ENCODE measurements at regions not wholly inside any gene's neighbourhood (a gene's known extent, or its start where the extent isn't known, plus 50 kb on each side); places are given as distances from the start of the nearest gene placed in this dataset.

DNA sequence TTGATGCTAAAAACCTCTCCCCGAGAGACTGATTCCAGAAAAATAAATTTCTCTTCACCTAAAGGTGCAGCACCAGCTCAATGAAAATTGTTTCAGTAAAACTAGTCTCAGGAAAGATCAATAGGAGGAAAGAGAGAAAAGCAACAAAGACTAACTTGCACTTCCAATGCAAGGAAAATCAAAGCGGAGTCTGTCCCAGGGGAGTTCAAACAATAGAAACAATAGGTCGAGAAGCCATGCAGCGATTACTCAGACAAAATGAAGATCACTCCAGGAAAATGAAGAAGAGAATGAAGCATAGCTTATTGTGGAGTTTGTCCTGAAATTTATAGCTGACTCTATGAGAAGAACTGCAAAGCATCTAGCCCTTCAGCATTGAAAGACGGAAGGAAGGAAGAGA, 105.1 kb upstream of the FRMD4B start:
- Histone ChIP-seq H3K27me3 (no peaks in the 10 kb centered on the region), H3K4me1 (no peaks in the 10 kb centered on the region), H3K27ac (no peak overlapping the region), H3K36me3 (no peaks in the 10 kb centered on the region), H3K9me3 (no peaks in the 10 kb centered on the region), H3K4me3 (no peak overlapping the region)
- TF ChIP-seq, protein P1, sequence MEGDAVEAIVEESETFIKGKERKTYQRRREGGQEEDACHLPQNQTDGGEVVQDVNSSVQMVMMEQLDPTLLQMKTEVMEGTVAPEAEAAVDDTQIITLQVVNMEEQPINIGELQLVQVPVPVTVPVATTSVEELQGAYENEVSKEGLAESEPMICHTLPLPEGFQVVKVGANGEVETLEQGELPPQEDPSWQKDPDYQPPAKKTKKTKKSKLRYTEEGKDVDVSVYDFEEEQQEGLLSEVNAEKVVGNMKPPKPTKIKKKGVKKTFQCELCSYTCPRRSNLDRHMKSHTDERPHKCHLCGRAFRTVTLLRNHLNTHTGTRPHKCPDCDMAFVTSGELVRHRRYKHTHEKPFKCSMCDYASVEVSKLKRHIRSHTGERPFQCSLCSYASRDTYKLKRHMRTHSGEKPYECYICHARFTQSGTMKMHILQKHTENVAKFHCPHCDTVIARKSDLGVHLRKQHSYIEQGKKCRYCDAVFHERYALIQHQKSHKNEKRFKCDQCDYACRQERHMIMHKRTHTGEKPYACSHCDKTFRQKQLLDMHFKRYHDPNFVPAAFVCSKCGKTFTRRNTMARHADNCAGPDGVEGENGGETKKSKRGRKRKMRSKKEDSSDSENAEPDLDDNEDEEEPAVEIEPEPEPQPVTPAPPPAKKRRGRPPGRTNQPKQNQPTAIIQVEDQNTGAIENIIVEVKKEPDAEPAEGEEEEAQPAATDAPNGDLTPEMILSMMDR (IDR thresholded peaks at IDR 0.05) = no peak
- TF ChIP-seq POLR2A (IDR thresholded peaks at IDR 0.05) = no peak
- no peak for TF ChIP-seq POLR2AphosphoS5 (IDR thresholded peaks at IDR 0.05)
- intact Hi-C loops (cut with DNase I; ENCODE audit: low total_unique reads) = no loop called here
- DNase-seq (ENCODE audit: low spot score in 2 of 2) = no peak

DNA sequence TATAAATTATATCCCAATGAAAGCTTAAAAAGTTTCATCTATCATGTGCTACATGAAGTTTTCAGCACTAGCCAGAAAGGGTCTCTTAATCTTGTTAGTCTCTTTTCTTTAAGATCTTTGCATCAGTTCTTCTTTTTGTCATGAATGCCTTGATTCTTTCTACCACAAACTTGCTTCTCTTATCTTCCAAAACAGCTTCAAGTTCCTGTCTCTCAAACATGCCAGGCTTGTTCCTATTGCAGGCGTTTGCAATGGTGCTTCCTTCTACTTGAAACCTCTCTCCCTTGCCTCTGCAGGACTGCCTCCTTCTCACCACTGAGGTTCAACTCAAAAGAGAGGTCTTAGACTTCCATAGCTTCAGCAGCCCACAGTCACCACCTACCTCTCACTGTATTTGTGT, 104.3 kb upstream of the FRMD4B start:
- DNase-seq (ENCODE audit: low spot score in 2 of 2) = no peak
- H3K27me3 ChIP-seq = no peaks in the 10 kb centered on the region
- no peaks in the 10 kb centered on the region for H3K4me1 ChIP-seq
- TF ChIP-seq, protein P1 (IDR thresholded peaks at IDR 0.05) = no peak
- TF ChIP-seq POLR2A (IDR thresholded peaks at IDR 0.05) (no peak), POLR2AphosphoS5 (IDR thresholded peaks at IDR 0.05) (no peak)
- no peak overlapping the region for H3K4me3 ChIP-seq
- no peaks in the 10 kb centered on the region for H3K36me3 ChIP-seq
- intact Hi-C loops (cut with DNase I; ENCODE audit: low total_unique reads) = no loop called here
- H3K9me3 ChIP-seq = no peaks in the 10 kb centered on the region
- no peak overlapping the region for H3K27ac ChIP-seq

- H3K9me3 ChIP-seq = peaks cover 0 to 6% of the 10 kb centered on the region in 2 donors
- intact Hi-C loops (cut with DNase I; ENCODE audit: low total_unique reads) = no loop called here
Measured at GRCh38 chr3:69488026-69488425, 102.1 kb upstream of the FRMD4B start.

GRCh38 chr3:69485489-69485888, 99.6 kb upstream of the FRMD4B start:
- no peak overlapping the region for H3K4me3 ChIP-seq
- no peak for DNase-seq (ENCODE audit: low spot score in 2 of 2)
- H3K36me3 ChIP-seq = no peaks in the 10 kb centered on the region
- peaks cover 0 to 6% of the 10 kb centered on the region in 2 donors for H3K9me3 ChIP-seq
- intact Hi-C loops (cut with DNase I; ENCODE audit: low total_unique reads) = no loop called here
- no peaks in the 10 kb centered on the region for H3K27me3 ChIP-seq
- H3K4me1 ChIP-seq = no peaks in the 10 kb centered on the region
- H3K27ac ChIP-seq = no peak overlapping the region
- TF ChIP-seq POLR2AphosphoS5 (IDR thresholded peaks at IDR 0.05) = no peak
- TF ChIP-seq POLR2A (IDR thresholded peaks at IDR 0.05) = no peak
- TF ChIP-seq, protein P1 (IDR thresholded peaks at IDR 0.05) = no peak

More at GRCh38 chr3:69488026-69488425, 102.1 kb upstream of the FRMD4B start:
- Histone ChIP-seq H3K27ac (no peak overlapping the region), H3K4me3 (no peak overlapping the region), H3K27me3 (no peaks in the 10 kb centered on the region), H3K4me1 (no peaks in the 10 kb centered on the region), H3K36me3 (no peaks in the 10 kb centered on the region)
- TF ChIP-seq POLR2AphosphoS5 (IDR thresholded peaks at IDR 0.05) = no peak
- TF ChIP-seq POLR2A (IDR thresholded peaks at IDR 0.05) = no peak
- TF ChIP-seq, protein P1 (IDR thresholded peaks at IDR 0.05) = no peak
- DNase-seq (ENCODE audit: low spot score in 2 of 2) = no peak

GRCh38 chr3:69484507-69485393, 98.9 kb upstream of the FRMD4B start:
- intact Hi-C loops (cut with DNase I; ENCODE audit: low total_unique reads) = no loop called here
- Histone ChIP-seq H3K4me3 (no peak overlapping the region), H3K9me3 (peaks cover 0 to 6% of the 10 kb centered on the region in 2 donors), H3K27me3 (no peaks in the 10 kb centered on the region), H3K36me3 (no peaks in the 10 kb centered on the region), H3K27ac (no peak overlapping the region), H3K4me1 (no peaks in the 10 kb centered on the region)
- DNase-seq (ENCODE audit: low spot score in 2 of 2) = no peak
- TF ChIP-seq, protein P1 (IDR thresholded peaks at IDR 0.05) = no peak

Data from breast epithelium (tissue), 4 donors.